HG02571 (cell line): ENCODE measurements at regions not wholly inside any gene's neighbourhood (a gene's known extent, or its start where the extent isn't known, plus 50 kb on each side); places are given as distances from the start of the nearest gene placed in this dataset.
"Not testable (repeated sequence)": the region's sequence is repeated elsewhere in the genome, so short reads cannot be mapped to it uniquely, and the experiment has no call there.

Experiments used
- ATAC-seq: cut with Tn5 transposase; IDR thresholded peaks from one replicate; pipeline ENCODE4 v1.9.1; 2021; ENCODE audit warnings: mild to moderate bottlenecking, moderate library complexity; ENCODE audit not compliant: unreplicated experiment

DNA sequence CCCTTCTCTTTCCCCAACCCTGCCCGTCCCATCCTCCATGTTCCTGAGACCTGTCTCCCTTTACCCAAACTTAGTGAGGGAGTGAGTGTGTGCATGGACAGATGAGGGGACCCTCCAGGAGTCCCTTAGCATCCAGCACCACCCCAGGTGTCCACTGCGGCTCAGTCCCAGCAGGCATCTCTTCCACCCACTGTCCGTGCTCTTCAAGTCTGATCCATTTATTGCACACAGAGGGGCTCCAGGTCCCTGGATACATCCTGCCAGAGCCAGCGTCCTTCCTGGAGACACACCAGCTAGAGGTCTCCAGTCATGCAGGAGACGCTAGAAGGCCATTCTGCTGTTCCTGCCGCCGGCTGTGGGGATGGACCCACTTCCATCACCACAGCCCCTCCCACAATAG lies 239.2 kb downstream of the ADGRD1 start:
- ATAC-seq = no peak

DNA sequence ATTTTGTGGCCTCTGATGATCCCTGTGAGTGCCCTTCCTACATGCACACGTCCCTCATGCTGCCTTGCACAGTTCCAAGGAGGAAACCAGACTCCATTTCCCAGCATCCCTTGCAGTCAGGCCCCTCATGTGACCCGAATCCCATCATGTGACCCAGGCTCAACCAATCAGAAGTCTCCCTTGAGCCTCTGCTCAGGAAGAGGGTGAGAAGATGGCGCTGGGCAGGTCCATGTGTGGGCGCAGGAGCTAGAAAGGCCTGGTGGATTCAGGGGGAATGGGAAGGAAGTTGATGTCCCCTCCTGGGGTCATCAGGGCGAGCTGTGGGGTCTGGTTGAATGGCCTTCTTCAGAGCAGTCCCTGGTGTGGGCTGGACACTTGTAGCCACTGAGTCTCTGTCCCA lies 240.5 kb downstream of the ADGRD1 start:
- ATAC-seq = no peak

DNA sequence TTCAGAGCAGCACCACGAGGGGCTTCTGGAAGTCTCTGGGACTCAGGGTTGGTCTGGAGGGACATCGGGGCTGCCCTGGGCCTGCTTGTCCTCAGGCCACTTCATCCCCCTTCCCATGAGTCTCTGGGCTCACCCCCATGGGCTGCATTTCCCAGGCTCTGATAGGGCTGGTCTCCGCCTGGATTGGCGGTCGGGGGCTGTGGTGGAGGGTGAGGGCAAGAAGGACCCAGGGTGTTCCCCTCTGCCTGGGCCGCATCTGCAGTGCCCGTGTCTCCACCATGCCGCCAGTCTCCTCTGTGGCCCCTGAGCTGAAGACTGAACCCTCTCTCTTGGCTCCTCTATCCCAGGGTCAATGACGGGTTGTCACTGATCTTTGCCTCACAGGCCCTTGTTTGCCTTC lies 242.1 kb downstream of the ADGRD1 start:
- ATAC-seq = no peak

DNA sequence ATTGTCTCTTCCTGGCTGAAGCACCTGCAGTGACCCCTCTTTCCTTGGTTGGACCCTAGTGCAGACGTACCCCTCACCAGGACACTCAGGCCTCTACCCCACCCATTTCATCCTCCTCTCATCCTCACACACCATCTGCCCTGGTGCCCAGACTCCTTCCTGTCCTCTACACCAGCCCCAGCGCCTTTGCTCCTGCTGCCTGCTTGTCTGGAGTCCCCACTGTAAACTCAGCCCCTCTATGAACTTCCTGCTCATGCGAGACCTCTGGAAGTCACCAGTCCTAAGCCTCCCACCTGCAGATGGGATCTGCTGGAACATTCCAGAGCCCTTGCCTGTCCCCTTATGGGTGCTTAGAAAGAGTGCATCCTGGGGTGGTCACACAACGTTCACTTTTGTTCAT lies 242.5 kb downstream of the ADGRD1 start:
- no peak for ATAC-seq

DNA sequence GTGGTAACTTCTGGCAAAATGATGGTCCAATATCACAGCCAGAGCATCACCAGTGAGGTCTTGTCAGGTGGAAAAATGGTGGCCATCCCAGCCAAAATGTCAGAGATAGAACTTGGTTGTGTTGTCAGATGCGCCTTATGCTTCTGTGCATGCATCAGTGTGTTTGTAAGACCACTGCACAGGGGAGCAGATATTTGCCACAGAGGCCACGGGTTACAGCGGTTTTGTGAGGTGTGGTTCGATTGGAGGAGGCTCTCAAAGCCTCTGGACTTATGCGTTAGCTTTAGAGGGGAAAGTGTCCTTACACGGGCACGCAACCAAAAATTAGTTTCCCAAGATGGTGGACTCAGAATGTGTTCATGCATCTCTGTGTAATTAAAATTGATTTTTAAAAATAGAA lies 243.8 kb downstream of the ADGRD1 start:
- no peak for ATAC-seq

DNA sequence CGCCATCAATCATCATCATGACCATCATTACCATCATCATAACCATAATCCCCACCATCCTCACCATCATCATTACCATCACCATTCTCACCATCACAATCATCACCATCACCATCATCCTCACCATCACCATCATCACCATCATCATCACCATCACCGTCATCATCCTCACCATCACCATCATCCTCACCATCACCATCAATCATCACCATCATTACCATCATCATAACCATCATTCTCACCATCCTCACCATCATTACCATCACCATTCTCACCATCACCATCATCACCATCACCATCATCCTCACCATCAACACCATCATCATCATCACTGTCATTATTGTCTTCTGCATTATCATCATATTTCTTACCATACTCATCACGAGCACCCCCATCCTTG lies 245.5 kb downstream of the ADGRD1 start:
- no peak for ATAC-seq

DNA sequence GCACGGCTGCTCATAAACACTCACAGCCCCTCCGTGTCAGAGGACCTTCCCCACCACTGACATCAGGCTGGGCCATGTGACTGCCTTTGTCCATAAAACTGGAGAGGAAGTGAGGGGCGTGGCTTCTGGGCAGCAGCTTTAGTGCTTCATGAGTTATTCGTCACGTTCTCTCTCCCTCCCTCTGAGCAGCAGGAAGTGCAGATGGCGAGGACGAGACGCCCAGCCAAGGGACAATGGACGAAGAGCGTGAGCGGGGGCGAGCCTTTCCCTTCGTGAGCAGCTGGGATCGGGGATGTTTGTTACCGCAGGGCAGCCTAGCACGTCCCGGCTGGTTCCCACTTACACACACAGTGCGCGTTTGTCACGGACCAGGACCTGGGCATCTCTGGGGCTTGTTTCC lies 248.2 kb downstream of the ADGRD1 start:
- not testable (repeated sequence) for ATAC-seq

DNA sequence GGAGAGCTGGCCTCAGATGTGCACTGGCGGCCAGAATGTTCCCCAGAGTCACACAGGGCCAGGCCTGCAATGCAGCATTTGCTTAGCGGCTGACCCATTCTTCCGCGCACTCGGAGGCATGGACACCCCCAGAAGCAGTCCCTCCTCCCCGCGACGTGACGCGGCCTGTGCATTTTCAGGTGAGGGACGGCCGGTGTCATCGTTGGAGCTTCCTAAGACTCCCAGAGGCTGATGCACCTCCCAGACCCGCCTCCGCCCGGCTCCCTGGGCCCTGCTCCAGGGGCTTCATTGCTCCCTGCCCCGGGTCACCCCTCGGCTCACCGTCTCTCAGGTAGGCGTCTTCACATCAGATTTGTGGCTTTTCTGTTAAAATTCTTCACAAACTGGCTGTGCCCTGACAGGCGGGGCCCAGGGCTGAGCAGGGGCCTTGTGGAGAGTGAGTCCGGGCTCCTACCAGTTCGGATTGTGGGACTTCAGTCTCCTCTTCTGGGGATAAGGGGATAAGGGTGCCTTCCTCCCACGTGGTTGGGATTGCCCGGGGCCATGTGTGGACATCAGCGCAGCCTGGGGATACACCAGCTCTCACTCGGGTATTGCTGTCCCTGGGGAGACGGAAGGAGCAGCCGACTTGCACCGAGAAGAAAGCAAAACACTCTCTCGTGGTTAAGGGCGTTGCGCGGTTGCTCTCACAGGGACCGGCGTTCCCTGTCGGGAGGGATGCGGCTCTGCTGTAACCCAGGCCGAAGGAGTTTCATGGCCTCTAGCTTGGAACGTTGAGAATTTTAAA lies 249.1 kb downstream of the ADGRD1 start:
- ATAC-seq = no peak

DNA sequence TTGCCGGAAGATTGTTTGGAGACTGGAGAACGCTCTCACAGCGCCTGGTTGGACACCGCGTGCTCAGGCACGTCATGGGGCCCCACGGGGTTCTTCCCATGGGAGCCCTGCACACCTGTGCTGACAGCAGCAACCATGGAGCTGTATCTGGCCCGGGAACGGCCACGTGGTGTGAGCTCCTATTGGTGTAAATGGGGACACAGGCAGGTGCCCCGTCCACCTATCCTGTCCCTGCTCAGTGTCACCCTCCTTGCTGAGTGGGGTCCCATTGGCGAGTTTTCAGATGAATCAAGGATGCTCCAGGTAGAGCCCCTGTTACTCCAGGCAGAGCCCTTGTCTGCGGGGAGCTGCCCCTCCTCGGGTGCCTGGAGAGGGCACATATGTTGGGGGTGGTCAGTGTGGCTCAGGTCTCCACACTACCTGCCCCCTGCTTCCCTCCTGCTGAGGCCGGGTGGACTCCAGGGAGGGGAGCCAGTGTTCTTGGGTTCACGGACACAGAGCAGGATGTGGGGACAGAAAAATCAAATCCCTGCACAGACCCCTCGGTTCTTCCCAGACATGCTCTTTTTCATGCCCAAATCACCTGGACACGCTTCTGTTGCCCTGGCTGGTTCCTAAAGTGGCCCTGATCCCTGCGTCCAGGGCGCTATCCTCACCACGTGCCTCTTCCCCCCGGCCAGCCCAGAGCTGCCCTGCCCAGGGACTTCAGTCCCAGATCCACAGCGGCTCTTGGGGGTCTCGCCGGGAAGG lies 250.1 kb downstream of the ADGRD1 start:
- no peak for ATAC-seq

DNA sequence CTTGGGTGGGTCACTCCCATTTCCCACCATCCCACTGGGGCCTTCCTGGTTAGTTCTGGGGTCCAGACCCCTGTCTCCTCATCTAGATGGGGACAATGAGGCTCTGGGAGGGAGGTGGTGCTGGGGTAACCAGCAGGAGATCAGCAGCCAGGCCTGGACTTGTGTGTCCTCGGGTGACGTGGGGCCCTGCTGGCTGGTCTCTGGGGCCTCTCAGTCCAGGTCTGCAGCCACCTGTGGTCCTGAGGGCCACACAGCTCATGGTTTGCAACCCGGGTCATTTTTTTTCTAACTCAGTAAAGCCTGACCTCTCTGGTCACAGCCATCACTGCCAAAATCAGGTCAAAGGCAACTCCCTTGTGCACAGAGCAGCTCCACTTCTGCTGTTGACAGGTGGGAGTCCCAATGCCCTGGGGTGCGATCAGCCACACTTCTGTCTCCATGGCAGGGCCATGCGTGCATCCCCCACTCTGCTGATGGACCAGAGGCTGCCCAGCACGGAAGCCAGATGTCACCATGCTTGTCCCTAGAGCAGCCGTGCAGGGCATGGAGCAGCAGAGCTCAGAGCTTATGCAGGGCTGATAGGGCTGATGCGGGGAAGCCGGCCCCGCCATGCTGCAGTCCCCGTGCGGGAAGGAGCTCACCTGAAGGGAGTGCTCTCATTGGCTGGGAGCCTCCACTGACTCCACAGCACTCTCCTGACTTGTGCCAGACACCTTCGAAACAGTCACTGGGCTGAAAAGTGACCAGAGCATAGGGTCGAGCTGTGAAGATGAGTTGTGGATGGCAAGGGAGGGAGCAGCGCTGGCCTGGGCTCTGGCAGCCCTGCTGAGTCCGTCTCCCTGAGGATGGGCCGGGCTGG lies 250.9 kb downstream of the ADGRD1 start:
- no peak for ATAC-seq

DNA sequence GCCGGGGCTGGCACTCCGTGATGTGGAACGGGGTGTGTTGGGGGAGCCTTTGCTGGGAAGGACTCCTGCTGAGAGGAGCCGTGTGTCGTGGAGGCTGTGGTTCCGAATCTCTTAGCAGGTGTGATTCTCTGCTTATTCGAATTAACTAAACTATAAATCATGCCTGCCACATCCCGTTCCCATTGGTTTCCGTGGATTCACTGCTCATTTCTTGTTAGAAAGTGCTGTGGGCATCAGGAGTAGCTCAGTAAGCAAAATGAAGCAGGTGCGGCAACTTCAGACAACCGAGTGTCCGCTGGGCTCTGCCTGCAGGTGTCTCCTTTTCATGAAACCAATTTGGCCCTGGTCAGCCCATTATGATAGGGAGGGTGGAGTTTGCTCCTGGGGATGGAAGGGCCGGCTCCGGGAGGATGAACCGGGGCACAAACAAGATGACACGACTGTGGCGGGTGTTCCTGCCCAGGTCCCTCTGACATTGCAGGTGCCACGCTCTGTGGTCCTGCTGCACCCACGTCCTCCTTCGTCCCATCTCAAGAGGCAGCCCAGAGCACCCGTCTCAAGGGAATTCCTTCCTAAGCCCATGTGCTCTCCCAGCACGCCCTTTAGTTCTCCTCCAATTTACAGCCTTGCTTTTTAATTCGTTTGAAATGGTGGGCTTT lies 251.7 kb downstream of the ADGRD1 start:
- ATAC-seq = not testable (repeated sequence)

DNA sequence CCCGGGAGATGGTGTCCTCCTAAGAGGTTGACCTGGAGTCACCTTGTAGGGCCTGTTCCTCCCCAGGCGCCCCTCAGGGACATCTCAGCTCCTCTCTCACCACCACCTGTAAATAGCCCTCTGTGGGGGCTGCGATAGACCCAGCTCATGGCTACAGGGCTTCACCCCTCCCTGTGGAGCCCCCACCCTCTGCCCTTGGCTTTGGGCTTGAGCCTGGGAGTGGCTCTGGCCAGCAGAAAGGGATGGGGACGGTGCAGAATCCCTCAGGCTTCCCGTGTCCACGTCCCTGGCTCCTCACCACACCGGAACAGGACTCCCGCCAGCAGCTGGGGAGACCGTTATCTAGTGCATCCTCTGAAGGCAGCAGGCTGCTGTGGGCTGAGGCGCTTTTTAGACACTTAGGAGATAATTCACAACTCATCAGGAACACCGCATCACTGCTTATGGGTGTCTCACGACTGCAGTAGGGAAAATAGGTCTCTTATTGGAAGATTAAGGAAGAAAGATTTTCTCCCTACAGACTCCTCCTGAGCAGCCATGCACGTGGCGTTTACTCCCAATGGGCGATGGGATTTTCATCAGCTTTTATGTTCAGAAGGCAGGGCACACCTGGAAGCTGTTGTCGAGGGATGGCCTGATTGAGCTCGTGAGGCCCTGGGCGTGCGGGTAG lies 253.1 kb downstream of the ADGRD1 start:
- not testable (repeated sequence) for ATAC-seq

DNA sequence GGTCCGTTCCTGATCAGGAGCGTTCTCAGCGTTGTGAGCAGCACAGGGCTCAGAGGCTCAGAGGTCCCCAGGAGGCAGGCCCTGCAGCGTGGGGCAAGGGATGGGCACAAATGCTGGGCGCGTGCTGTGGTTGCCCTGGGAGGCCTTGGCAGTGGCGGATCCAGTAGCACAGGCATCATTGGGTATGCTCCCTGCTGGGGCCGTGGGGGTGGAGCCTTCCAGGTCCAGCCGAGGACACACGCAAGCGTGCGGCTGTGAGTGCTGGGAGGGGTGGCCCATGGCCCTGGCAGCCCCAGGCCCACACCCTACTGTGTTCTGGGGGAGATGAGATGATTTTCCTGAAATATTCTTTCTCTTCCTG lies 253.6 kb downstream of the ADGRD1 start:
- not testable (repeated sequence) for ATAC-seq

DNA sequence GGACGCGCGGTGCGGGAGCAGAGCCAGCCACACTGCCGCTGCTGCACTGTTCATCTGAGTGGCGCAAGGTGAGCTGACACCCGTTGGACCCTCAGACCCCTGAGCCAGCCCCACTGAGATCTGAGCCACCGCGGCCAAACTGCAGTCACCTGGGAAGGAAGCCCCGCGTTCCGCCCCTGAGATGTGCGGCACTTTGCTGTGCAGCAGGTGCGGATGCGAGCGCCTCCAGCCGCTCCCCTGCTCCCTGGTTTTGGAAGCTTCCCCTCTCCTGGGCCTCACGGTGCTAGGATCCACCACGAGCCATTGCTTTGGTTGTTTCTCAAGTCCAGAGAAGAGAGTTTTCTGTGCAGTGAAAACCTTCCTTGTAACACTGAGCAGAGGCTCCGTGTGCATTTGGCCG lies 254.1 kb downstream of the ADGRD1 start:
- not testable (repeated sequence) for ATAC-seq

DNA sequence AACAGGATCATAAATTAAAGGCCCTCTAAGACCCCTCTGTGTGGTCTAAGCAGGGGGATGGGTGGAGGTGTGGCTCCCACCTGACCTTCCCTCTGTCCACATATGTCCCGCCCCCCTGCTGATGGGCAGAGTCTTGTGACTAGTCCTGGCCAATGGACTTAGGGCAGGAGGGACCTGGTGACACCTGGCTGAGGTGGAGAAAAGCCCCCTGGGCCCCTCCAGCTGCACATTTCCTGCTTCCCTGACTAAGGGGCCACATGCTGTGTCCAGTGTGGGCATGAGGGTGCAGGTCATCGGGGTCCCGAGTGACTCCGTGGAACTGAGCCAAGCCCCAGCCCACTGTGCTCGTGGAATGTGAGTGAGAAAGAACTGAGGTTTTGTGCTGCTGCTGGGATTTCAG lies 254.7 kb downstream of the ADGRD1 start:
- ATAC-seq = no peak

DNA sequence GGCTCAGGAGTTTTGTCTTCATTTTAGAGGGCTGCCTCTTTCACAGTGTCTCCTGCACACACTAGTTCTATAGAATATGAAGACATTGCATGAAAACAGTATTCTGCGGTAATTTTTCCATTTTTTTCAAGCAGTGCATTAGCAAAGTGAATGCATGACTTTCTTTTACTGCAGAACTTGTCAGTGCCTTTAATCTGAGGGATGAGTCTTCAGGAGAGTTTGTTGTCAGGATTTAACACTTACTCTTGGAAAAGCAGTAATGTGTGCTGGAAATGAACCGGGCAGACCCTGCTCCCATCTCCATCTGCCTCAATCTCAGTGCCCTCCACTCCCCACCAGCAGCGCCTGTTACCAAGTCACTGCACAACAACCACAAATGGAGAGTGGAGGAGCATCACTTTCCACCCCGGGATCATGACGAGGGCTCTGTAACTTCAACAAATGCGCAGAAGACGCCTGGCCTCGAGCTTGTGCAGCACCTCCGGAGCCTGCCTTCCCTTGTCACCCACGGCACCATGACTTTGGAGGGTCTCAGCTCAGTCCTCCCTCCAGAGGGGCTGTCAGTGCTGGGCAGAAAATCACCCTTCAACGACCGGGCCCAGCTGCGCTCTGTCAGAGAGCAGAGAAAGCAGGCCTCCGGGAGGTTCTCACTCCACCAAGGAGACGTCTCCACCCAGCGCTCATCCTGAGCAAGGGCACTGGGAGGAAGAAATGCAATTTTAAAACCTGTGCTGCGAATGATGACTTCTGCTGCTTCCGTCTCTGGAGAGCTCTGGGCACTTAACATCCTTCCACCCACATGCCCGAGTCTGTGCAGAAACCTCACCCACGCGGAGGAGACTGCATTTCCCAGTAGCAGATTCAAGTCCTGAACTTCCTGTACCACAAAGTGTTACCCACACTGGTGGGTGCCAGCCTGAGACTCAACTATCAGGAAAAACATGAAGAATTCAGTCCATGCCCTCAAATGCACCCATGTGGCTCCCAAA lies 255.7 kb downstream of the ADGRD1 start:
- no peak for ATAC-seq

DNA sequence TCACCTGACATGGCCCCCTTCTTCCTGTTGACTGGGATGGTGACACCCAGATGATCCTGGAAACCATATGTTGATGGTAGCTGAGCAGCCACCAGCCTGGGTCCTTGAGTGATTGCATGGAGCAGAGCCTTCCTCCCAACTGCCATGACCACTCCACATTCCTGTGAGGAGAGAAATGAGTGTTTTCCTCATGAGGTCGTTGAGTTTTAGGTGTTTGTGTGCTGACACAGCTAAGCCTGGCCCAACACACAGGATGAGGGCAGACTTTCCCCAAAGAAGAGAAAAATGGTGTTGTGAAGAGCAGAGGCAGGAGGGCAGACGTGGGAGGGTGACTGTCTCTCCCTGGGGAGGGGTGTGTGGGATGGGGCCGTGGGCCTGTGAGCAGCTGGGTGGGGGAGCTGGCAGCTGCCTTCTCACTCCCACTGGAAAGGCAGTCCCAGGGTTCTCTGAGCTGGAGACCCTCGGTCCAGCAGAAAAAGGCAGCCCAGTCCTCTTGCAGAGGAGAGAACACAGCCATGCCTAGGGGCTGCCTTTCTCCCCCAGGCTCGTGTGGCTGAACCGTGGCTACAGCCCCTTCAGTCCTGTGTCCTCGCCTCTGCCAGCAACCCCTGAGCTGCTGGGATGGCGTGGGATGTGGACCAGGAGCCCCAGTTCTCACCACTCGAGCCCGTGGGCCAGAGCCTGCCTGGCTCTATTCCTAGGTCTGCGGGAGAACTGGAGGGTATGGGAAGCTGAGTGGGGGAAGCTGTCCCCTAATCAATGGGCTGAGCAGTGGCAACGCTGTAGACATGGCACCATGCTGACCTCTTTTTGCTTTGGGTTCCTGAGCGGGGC lies 257.0 kb downstream of the ADGRD1 start:
- ATAC-seq = no peak

DNA sequence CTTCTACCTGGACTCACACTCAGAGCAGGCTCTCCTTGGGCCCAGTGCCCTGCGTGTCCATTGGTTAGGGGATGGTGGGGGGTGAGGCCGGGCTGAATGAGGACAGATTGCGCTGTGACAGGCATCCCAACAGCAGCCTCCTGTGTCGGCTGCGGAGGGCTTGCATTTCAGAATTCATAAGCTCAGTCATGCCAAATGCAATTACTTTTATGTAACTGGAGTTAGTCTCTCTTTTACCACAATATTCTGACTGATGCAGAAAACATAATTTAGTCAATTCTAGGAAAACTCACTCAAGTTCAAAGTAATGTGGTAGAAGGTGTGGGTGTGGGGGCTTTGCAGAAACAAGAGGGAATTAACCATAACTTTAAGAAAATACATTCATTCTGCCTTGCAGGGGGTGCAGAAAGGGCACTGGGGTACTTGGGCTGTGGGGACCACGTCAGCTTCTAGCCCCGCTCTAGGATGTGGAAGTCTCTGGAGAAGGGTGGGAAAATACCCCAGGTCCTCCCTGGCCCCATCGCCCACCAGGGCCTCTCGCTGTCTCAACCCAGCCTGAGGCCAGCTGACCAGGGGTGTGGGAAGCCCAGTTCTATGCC lies 257.7 kb downstream of the ADGRD1 start:
- ATAC-seq = no peak
